OCI-LY3 (cell line): ENCODE measurements at regions not wholly inside any gene's neighbourhood (a gene's known extent, or its start where the extent isn't known, plus 50 kb on each side); places are given as distances from the start of the nearest gene placed in this dataset.

ENCODE experiments used
- H2AFZ ChIP-seq: fragments of 200-600, 300-600 bp; shearing (Covaris generic); 2 replicates; pipeline ENCODE4 v1.6.0; 2014; ENCODE audit warnings: antibody characterized with exemption, low read depth, low read length
- H3K27ac ChIP-seq: fragments of 200-600, 300-600 bp; sonication (generic); 2 replicates; pipeline ENCODE4 v1.5.1; 2014; ENCODE audit warnings: mild to moderate bottlenecking, low read length, moderate library complexity, mixed read lengths
- H3K27me3 ChIP-seq: fragments of 200-600, 300-600 bp; sonication (generic); 2 replicates; pipeline ENCODE4 v1.6.1; 2014; ENCODE audit warnings: low read depth, low read length, mixed read lengths
- H3K36me3 ChIP-seq: fragments of 200-600, 300-600 bp; sonication (generic); replicated peaks from 2 replicates; pipeline ENCODE3; 2014; ENCODE audit warnings: low read depth, low read length, mixed read lengths
- H3K4me1 ChIP-seq: fragments of 300-600, 200-600 bp; sonication (generic); 2 replicates; pipeline ENCODE4 v1.6.1; 2014; ENCODE audit warnings: low read length, mixed read lengths
- H3K4me2 ChIP-seq: fragments of 200-600, 300-600 bp; sonication (generic); 2 replicates; pipeline ENCODE4 v1.6.1; 2014; ENCODE audit warnings: low read length, mixed read lengths
- H3K4me3 ChIP-seq: fragments of 300-600, 200-600 bp; sonication (generic); 2 replicates; pipeline ENCODE4 v1.5.1; 2014; ENCODE audit warnings: antibody characterized with exemption, mild to moderate bottlenecking, low read length, moderate library complexity
- H3K79me2 ChIP-seq: fragments of 300-600, 200-600 bp; shearing (Covaris generic); 2 replicates; pipeline ENCODE4 v1.6.1; 2014; ENCODE audit warnings: mild to moderate bottlenecking, low read length, mixed read lengths
- H3K9ac ChIP-seq: fragments of 300-600, 200-600 bp; shearing (Covaris generic); 2 replicates; pipeline ENCODE4 v1.6.0; 2014; ENCODE audit warnings: mild to moderate bottlenecking, low read length, moderate library complexity
- H3K9me3 ChIP-seq: fragments of 200-600, 300-600 bp; shearing (Covaris generic); 2 replicates; pipeline ENCODE4 v1.6.1; 2014; ENCODE audit warnings: low read length, mixed read lengths; ENCODE audit not compliant: insufficient read depth
- H4K20me1 ChIP-seq: fragments of 200-600, 300-600 bp; sonication (generic); 2 replicates; pipeline ENCODE4 v1.6.1; 2016; ENCODE audit warnings: low read length, mixed read lengths; ENCODE audit not compliant: insufficient read depth
- CTCF ChIP-seq: fragments of 200-600, 300-600 bp; sonication (generic); IDR thresholded peaks from 2 replicates; pipeline ENCODE4 v1.5.1; 2014; ENCODE audit warnings: antibody characterized with exemption, low read length, low read depth
- EZH2phosphoT487 ChIP-seq: fragments of 200-600 bp; shearing (Covaris generic); IDR thresholded peaks from 2 replicates; pipeline ENCODE4 v1.6.1; 2018; ENCODE audit warnings: antibody characterized with exemption, mixed run types, low read depth

GRCh38 chr10:118911363-118911762 is 118.2 kb upstream of the NANOS1 start:
- Histone ChIP-seq H3K9ac (no peak overlapping the region), H4K20me1 (no peaks in the 10 kb centered on the region), H3K27me3 (no peaks in the 10 kb centered on the region), H3K79me2 (no peaks in the 10 kb centered on the region), H3K4me2 (no peak overlapping the region), H3K4me1 (no peaks in the 10 kb centered on the region), H3K9me3 (no peaks in the 10 kb centered on the region), H2AFZ (no peak overlapping the region), H3K36me3 (no peaks in the 10 kb centered on the region), H3K27ac (no peak overlapping the region), H3K4me3 (no peak overlapping the region)
- TF ChIP-seq CTCF (no peak), EZH2phosphoT487 (no peak)

- no peaks in the 10 kb centered on the region for H3K36me3 ChIP-seq
- TF ChIP-seq CTCF (no peak), EZH2phosphoT487 (no peak)
- H3K27me3 ChIP-seq, result no peaks in the 10 kb centered on the region
- no peak overlapping the region for H2AFZ ChIP-seq
- H3K9me3 ChIP-seq, result no peaks in the 10 kb centered on the region
- no peak overlapping the region for H3K27ac ChIP-seq
- no peak overlapping the region for H3K9ac ChIP-seq
- no peak overlapping the region for H3K4me3 ChIP-seq
- no peaks in the 10 kb centered on the region for H4K20me1 ChIP-seq
- H3K4me1 ChIP-seq, result no peaks in the 10 kb centered on the region
- no peak overlapping the region for H3K4me2 ChIP-seq
- H3K79me2 ChIP-seq, result no peaks in the 10 kb centered on the region
These were observed 116.4 kb upstream of the NANOS1 start for GRCh38 chr10:118912961-118913600.

GRCh38 chr10:118913825-118914224 is 115.7 kb upstream of the NANOS1 start:
- Histone ChIP-seq H4K20me1 (no peaks in the 10 kb centered on the region), H3K9me3 (no peaks in the 10 kb centered on the region), H3K9ac (no peak overlapping the region), H3K36me3 (no peaks in the 10 kb centered on the region), H3K27ac (no peak overlapping the region), H3K4me3 (no peak overlapping the region), H3K4me2 (no peak overlapping the region), H2AFZ (no peak overlapping the region), H3K4me1 (no peaks in the 10 kb centered on the region; the same call in 1 of the 2 replicates), H3K79me2 (no peaks in the 10 kb centered on the region), H3K27me3 (no peaks in the 10 kb centered on the region)
- no peak for TF ChIP-seq EZH2phosphoT487
- TF ChIP-seq CTCF, result no peak

- H3K27me3 ChIP-seq, result no peaks in the 10 kb centered on the region
- H3K79me2 ChIP-seq, result no peaks in the 10 kb centered on the region
- H3K9me3 ChIP-seq, result no peaks in the 10 kb centered on the region
- no peak for TF ChIP-seq EZH2phosphoT487
- TF ChIP-seq CTCF, result no peak
- H3K27ac ChIP-seq, result no peak overlapping the region
- H3K9ac ChIP-seq, result no peak overlapping the region
- H3K4me2 ChIP-seq, result no peak overlapping the region
- no peak overlapping the region for H3K4me3 ChIP-seq
- H4K20me1 ChIP-seq, result no peaks in the 10 kb centered on the region
- no peak overlapping the region for H2AFZ ChIP-seq
- no peaks in the 10 kb centered on the region; the same call in 1 of the 2 replicates for H3K4me1 ChIP-seq
- H3K36me3 ChIP-seq, result no peaks in the 10 kb centered on the region
These were observed 114.9 kb upstream of the NANOS1 start for GRCh38 chr10:118914629-118915028.
